Hematopoietic multipotent progenitor cell treated with erythropoietin and hydrocortisone succinate and interleukin-3 and kit ligand, for 4 days (in vitro differentiated cells): ENCODE measurements at regions not wholly inside any gene's neighbourhood (a gene's known extent, or its start where the extent isn't known, plus 50 kb on each side); places are given as distances from the start of the nearest gene placed in this dataset.
"Not testable (repeated sequence)": the region's sequence is repeated elsewhere in the genome, so short reads cannot be mapped to it uniquely, and the experiment has no call there.

Experiments
- DNase-seq: peaks from one replicate; pipeline ENCODE4 v3.0.0-alpha.2; 2015

DNA sequence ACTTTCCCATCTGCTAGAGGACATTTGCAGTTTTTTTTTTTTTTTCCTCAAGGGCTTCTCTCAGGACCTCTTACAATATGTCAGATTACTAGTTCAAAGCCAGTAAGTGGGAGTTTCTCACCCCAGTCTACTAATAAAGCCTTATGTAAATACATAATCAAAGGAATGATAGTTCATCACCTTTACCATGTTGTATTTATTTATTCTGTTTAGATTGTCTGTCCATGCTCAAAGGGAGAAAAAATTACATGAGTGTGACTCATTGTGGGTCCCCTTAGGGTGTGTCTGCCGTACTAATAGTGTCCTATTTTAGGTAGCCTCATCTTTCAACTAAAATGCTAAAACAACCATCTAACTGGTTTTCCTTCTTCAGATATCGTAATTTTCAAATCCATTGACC is 917.6 kb downstream of the EPHA3 start:
- no peak for DNase-seq

GRCh38 chr3:90026406-90026805 is 919.0 kb downstream of the EPHA3 start:
- no peak for DNase-seq

DNA sequence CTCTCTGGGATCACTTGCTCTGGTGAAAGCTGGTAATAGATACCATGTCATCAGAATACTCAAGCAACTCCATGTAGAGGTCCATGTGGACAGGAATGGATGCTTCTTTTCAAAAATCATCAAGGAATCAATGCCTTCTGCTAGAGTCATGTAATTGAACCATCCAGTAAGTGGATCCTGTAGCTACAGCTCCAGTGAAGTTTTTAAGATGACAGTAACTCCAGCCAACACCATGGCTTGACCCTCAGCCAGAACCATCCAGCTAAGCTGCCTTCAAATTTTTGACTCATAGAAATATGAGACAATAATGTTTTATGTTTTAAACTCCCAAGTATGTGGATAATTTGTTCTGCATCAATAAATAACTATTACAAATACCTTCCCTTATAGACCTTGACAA is 923.7 kb downstream of the EPHA3 start:
- no peak for DNase-seq

GRCh38 chr3:90032980-90033641 is 925.7 kb downstream of the EPHA3 start:
- DNase-seq: no peak

DNA sequence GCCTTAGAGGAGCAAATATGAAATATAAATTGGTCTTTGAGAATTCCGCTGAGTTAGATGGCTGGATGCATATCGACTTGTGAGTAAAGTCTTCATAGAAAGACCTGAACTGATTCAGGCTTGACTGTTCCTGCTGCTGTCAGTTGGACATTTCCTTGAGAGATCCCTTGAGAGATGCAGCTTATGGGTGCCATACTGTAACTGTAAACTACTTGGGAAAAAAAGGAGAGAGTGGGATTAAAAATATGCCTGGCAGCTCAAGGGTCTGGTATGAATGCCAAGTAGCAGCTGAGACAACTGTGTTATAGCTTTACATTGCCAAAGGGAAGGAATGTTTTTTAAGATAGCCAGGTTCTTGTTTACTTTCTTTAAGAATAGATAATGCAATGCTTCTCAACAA is 926.6 kb downstream of the EPHA3 start:
- no peak for DNase-seq

DNA sequence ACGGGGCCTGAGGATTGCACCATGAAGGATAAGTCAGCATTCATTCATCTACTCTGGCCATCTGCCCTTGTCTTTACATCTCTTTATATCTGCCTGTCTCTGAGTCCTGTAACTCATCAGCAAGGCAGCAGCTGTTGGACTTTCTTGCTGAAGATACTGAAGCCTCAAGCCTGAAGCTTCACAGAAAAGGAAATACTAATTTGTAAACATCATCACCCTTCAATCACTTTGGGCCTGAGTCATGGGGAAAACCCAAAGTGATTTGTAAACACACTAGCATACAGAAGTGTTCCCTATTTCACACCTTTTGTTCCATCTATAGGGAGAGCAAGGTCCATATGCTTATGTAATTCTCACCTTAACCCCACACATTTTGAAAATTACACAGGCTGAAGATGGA is 928.2 kb downstream of the EPHA3 start:
- DNase-seq: no peak

DNA sequence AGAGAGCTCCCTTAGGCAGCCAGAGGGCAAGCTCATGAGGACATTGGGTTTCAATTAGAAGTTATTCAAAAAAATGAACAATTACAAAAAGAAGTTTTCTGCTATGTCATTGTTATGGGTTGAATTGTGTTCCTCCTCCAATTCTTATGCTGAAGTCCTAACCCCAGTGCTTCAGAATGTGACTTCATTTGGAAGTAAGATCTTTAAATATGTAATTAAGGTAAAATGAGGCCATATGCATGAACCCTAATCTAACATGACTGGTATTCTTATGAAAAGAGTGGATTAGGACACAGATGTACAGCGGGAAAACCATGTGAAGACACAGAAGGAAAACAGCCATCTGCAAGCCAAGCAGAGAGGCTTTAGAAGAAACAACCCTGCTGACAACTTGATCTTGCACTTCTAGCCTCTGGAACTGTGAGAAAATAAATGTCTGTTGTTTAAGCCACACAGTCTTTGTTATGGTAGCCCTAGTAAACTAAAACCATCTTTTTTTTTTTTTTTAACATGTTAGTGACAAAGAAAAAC is 929.6 kb downstream of the EPHA3 start:
- no peak for DNase-seq

DNA sequence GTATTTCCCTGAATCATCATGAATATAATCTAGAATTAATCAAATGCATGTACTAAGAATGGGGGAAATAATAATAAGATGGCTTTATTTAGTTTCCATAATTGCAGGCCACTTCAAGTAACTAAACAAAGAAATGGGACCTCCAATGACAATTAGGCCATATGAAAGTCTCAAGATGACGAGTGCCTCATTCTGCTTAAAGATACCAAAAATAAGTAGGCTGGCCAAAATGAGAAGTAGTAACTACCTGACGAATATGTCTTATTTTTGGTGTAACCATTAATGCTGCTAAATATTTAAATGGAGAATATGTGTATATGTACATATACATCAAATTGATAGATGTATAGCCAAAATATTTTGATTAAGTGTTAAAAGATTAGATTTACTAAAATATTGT is 932.6 kb downstream of the EPHA3 start:
- DNase-seq: no peak

DNA sequence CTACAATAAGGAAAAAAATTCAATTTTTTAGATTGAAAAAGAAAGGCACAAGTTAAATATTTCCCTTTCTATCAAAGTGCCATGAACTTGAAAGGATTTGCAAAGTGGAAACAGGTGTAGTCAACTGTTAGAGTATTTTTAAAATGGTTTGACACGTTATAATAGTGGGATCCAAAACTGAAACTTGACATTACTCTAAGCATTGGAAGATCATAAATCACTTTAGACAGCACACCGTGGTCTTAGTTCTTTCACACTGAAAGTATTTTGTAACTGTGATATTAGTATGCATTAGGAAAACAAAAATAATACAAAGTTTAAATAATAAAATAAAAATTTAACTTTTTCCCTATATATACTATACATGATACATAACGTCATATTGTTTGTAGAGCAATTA is 933.1 kb downstream of the EPHA3 start:
- DNase-seq: no peak

GRCh38 chr3:90041995-90042394 is 934.6 kb downstream of the EPHA3 start:
- DNase-seq: no peak

DNA sequence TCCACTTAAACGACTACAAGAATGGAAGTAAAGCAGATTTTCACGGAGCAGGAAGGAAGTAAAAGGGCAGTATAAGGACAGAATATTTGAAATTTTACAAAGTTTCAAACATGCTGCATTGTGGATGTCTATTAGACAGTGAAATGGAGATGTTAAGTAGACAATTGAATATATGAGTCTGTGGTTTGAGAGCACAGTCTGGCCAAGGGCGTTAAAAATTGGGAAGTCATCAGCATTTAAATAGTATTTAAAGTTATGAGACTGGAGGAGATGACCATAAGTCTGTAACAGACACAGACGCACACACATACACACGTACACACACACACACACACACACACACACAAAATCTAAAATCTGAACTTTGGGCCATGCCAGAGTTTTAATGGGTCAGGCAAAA is 935.9 kb downstream of the EPHA3 start:
- no peak for DNase-seq

GRCh38 chr3:90044084-90044816 is 936.8 kb downstream of the EPHA3 start:
- DNase-seq: no peak

GRCh38 chr3:90052425-90052950 is 945.1 kb downstream of the EPHA3 start:
- DNase-seq: no peak

- DNase-seq: no peak
Observed at GRCh38 chr3:90054311-90054710, 946.9 kb downstream of the EPHA3 start.

DNA sequence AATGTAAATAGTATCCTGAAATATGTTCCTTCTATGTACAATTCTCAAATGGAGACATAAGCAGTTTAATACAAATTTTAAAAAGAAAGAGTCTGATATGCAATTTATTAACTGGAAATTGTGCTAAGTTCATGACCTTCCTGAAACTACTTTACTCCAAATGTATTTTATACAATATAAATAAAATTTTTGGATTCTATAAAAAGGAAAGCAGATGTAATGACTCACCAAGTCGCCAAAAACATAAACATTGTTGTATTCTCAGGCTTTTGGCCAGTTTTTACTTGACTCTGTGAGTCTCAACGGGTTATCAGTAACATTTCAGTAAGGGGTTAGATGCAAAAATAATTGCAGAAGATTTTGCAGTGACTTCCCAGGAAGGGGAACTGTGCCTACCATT is 948.2 kb downstream of the EPHA3 start:
- no peak for DNase-seq

- DNase-seq: no peak
Observed at GRCh38 chr3:90056281-90057032, 949.0 kb downstream of the EPHA3 start.

DNA sequence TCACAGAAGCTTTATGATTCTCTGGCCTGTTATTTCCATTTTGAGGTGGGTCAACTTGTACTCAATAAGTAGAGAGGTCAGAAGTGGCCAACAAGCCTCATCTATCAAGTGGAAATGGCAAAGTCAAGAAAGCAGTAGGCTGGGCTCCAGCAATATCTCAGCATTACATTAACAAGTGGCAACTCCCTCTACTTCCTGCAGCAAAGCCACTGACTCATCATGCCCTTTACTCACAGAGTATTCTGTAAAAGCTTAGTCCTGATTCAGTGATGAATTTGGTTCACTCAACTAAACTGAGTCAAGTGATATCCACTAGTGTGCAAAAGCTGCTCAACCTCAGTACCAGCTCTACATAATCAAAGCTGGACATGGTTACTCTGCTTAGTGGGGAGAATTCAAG is 954.6 kb downstream of the EPHA3 start:
- no peak for DNase-seq

- DNase-seq: peak; percentile 1
Observed at GRCh38 chr3:90062631-90063200, 955.3 kb downstream of the EPHA3 start.

DNA sequence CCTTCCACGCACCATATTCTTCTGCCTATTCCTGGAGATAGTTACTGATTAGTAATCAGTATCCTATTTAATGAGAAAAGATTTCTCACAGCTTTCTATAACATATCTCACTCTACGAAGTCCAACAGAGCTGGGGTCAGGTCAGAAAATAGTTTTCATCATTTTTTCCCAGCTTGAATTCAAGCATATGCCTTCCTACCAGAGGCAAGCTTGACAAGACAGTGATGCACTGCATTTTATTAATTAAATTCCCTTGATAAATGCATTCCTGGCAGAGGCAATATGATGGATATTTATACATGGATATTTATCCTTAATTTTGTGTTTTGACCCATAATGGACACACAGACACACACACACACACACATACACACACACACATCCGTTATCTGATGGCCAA is 961.4 kb downstream of the EPHA3 start:
- no peak for DNase-seq

DNA sequence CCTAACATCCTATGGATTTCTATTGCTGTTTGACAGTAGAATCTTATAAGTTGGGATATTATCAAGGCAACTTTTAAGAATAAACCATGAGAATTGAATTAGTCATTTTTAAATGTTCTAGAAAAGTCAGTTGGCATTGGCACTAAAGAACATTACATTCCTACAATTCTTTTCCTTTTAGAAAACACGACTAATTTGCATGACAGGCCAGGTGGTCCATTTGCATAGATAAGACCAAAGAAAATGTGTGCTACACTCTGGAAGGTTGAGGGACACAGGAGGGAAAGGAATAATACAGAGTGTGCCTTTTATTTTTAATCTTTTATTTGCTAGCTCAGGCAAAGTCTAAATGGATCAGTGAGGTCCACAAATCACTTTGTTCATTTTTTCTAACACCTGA is 962.3 kb downstream of the EPHA3 start:
- DNase-seq: no peak

GRCh38 chr3:90076136-90076535 is 968.7 kb downstream of the EPHA3 start:
- DNase-seq: no peak

DNA sequence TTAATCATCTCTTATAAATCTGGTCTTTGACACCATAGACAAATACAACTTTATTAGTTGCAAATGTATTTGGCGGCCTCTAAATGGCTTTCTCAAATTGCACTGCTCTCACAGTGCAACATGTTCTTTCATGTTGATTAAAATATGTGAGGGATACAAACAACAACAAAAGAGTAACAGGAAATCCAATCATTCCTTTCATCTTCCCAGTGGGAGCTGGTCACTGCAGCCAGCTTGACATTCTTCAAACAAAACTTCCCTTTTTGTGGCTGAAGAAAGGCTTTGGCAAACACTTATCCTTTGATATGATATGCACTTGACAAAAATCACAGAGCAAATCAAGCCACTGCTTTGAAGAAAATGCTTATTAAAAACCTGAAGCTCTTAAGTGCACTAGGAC is 973.6 kb downstream of the EPHA3 start:
- DNase-seq: no peak

GRCh38 chr3:90086297-90086696 is 978.9 kb downstream of the EPHA3 start:
- DNase-seq: not testable (repeated sequence)
